Daoy (cell line): ENCODE measurements at regions not wholly inside any gene's neighbourhood (a gene's known extent, or its start where the extent isn't known, plus 50 kb on each side); places are given as distances from the start of the nearest gene placed in this dataset.

Experiments
- DNase-seq: peaks from one replicate; pipeline ENCODE4 v3.0.0-alpha.2; 2015; ENCODE audit warnings: low read depth

GRCh38 chr2:190809139-190809764, 71.4 kb upstream of the GLS start:
- DNase-seq: peak; percentile 7

- DNase-seq: peak; percentile 19
These were observed 70.6 kb upstream of the GLS start for GRCh38 chr2:190809876-190810525.

- no peak for DNase-seq
These were observed 69.5 kb upstream of the GLS start for GRCh38 chr2:190810981-190811587.

- no peak for DNase-seq
These were observed 68.8 kb upstream of the GLS start for GRCh38 chr2:190811811-190812210.

GRCh38 chr2:190812506-190813294, 67.9 kb upstream of the GLS start:
- DNase-seq: no peak

- no peak for DNase-seq
These were observed 65.4 kb upstream of the GLS start for GRCh38 chr2:190815226-190815625.

GRCh38 chr2:190817082-190817481, 63.5 kb upstream of the GLS start:
- no peak for DNase-seq

- DNase-seq: no peak
These were observed 60.8 kb upstream of the GLS start for GRCh38 chr2:190819840-190820301.

- DNase-seq: no peak
These were observed 60.2 kb upstream of the GLS start for GRCh38 chr2:190820416-190820815.

- DNase-seq: no peak
These were observed 58.6 kb upstream of the GLS start for GRCh38 chr2:190822043-190822442.

- DNase-seq: no peak
These were observed 52.9 kb upstream of the GLS start for GRCh38 chr2:190827720-190828119.

GRCh38 chr2:190829642-190830041, 51.0 kb upstream of the GLS start:
- DNase-seq: no peak
